ENCODE measurements at regions not wholly inside any gene's neighbourhood (a gene's known extent, or its start where the extent isn't known, plus 50 kb on each side); places are given as distances from the start of the nearest gene placed in this dataset.
"Not testable (repeated sequence)": the region's sequence is repeated elsewhere in the genome, so short reads cannot be mapped to it uniquely, and the experiment has no call there.

DNA sequence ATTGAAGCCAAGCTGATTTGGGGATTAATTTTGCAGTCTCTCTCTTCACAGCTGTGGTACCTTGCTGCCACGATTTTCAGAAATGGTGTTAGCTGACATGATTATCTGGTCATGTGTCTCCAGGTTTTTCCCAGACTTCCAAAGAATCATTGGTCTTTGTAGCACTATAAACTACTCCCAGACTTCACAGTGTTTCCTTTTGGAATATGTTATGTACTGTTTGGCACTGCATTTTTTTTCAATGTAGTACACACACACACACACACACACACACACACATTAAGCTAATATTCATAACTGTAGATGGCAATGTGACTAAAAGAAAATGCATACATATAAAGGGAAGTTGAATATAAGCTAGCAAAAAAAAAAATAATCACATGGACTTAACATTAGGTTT lies 856.6 kb upstream of the SPRY2 start:
- DNase-seq: no peak

- no peak for DNase-seq
Measured at GRCh38 chr13:81194362-81194761, 853.4 kb upstream of the SPRY2 start.

DNA sequence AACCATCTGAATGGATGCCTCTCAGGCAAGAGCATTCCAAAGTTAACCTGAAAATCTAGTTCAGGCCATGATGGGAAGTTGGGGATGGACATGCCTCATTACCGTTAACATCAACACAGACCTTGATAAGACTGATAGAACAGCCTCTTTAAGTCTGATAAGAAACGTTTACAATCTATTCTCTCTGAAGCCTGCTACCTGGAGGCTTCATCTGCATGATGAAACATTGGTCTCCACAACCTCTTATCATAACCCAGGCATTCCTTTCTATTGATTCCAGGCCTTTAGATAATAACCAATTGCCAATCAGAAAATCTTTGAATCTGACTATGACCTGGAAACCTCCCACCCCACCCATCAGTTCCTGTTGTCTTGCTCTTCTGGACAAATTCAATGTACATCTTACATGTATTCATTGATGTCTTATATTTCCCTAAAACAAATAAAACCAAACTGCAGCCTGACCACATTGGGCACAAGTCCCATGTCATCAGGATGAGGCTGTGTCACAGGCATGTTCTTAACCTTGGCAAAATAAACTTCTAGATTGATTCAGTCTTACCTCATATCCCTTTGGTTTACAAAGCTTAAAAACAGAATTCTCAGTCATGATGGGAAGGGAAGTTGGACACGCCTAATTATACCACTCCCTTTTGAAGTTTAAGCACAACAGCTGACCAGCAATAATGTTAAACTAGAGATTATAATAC lies 843.8 kb upstream of the SPRY2 start:
- DNase-seq: no peak

GRCh38 chr13:81172603-81173002 lies 831.7 kb upstream of the SPRY2 start:
- no peak for DNase-seq

DNA sequence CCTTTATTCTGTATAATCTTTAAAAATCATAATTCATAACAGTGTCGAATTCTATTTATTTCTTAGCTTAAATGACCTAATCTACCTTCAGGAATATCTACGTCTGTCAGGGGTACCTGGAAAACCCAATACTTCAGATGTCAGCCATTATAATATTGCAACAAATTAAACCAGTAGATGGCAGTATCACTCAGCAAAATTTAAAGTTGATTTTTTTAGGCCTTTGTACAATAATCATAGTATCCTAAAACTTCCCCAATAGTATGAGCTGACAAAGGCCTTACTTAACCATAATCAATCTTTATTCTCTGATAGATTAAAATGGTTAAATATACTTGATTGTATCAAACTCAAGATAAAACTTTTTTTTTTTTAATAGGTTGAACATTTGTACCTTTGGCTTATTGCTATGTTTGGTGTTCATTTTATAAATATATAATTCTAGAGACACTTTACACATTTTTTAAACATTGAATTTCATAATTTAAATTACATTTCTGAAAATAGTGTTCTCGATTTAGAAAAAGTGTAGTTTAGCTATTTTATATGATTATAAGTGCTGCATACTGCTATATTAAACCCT lies 830.2 kb upstream of the SPRY2 start:
- no peak for DNase-seq

- not testable (repeated sequence) for DNase-seq
Measured at GRCh38 chr13:81163823-81164222, 822.9 kb upstream of the SPRY2 start.

DNA sequence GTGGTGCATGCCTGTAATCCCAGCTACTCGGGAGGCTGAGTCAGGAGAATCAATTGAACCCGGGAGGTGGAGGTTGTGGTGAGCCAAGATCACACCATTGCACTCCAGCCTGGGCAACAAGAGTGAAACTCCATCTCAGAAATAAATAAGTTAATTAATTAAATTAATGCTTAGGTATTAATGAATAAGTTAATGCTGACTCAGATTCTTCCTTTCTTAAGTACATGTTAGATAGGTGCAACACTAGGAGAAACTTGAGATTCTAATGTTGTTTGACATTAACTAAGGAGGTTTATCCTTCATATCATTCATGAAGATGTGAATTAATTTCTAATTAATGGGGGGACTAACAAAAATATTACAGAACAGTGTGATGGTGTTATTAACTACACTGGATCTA lies 812.6 kb upstream of the SPRY2 start:
- no peak for DNase-seq

GRCh38 chr13:81148822-81149221 lies 807.9 kb upstream of the SPRY2 start:
- DNase-seq: no peak

- DNase-seq: not testable (repeated sequence)
Measured at GRCh38 chr13:81146576-81146975, 805.6 kb upstream of the SPRY2 start.

DNA sequence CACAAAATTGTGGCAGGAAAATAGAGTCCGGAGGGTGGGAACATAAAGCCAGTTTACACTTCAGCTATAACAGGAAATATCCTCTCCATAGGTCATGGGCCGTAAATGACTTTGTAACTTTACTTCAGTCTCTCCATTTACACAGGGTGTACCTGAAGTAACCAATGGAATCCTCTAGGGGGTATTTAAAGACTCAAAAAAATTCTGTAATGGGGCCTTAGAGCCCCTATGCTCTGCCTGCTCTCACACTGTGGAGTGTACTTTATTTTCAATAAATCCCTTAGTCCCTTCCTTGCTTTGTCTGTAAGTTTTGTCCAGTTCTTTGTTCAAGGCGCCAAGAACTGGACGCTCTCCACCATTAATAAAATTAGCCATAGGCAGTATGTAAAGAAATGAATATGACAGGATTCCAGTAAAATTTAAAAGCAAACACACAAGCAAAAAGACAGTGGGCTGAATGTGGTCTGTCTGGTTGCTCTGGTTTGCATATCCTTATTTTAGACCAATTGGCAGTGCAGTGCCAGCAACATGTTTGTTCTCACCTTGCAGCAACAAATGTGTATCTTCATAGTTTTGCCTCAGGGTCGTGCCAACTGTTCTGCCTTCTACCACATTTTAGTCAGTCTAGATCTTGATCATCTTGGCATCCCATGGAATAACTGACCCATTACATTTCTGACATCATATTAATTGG lies 801.5 kb upstream of the SPRY2 start:
- DNase-seq: no peak

DNA sequence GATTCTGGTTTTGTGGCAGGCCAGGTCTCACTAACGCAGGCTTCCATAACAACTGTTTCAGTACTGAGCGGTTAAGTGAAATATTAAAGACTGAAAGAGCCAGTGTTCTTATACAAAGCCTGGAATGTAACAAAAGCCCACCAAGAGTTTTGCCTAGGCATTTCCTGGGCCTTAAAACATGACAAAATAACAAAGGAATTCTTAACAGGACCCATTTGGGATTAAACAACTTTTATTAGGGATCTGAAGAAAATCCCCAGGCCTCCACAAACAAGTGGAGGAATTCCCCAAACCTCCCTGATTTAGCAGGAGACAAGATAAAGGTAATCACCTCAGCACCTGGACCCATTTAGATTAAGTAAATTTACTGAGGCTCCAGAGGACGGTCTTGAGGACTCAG lies 799.7 kb upstream of the SPRY2 start:
- no peak for DNase-seq

DNA sequence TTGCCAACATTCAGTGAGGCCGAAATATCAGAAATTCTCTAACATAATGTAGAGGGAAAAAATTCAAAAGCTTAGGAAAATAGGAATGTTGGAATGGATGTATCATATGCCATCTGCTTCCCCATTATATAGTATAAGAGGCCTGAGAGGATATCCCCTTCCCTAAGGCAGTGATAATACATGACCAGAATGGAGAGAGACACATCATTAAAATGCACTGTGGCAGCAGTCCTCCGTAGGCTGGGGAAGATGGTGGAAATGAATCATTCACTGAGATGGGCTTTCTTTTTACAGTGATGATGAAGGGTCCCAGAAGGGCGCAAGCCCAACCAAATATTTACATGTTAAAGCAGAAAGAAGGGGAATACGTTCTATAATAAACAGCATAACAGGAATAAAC lies 799.1 kb upstream of the SPRY2 start:
- no peak for DNase-seq

DNA sequence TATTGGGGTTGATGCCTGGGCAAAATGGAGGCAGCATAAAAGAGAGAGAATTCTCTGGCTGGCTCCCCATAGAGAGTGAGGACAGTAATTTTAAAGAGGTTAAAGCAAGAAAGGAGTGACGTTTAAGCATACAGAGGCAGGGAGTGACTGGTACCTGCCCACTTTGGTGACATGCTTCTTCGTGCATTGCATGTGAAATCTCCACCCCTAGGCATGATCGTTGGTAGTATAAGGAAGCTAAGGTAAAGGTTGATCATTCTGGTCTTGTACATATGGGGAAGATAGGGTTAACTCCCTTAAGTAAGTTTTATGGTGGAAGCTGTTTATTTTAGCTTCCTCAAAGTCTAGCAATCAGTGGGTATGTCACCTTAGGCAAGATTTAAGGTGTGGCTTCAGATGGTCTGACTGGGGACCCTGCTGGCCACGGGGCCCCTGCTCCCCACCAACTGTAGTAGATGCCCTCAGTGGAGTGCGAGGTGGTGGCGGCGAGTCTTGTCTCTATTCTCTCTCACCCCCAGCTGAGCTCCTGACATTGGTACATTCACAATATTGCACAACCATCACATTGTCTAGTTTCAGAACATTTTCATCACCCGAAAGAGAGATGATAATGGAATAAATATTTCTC lies 797.5 kb upstream of the SPRY2 start:
- DNase-seq: no peak

DNA sequence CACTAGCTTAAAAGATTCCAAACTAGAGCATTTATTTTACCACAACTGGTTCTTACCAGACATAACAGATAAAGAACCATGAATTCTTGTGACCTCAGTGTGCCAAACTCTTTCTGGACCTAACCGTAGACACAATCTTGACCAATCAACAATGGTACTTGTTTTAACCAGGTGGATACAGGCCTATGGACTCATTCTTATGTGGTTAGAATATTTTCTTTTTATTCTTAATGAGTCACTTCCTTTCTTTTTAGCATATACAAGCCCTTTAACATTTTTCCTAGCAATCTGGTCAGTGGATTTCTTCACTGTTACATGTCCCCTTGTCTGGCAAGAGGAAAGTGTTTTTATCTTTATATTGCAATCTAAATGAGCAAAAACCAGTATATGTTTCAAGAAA lies 792.1 kb upstream of the SPRY2 start:
- DNase-seq: no peak

DNA sequence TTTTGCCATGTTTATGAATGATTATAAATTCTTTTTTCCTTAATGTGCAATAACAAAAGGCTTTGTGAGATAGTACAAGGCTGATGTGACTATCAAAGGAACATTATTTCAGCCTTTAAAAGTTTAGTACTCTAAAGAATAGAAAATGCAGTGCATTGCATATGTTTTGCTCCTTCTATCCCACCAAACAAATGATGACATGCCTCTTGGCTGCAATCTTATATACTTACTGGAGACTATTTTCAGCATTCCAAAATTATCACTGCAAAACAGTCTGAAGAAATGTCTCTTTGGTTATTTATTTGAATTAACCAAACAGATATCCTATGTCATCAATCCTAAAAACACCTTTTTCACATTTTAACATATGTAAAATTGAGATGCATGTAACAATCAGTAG lies 776.5 kb upstream of the SPRY2 start:
- DNase-seq: no peak

DNA sequence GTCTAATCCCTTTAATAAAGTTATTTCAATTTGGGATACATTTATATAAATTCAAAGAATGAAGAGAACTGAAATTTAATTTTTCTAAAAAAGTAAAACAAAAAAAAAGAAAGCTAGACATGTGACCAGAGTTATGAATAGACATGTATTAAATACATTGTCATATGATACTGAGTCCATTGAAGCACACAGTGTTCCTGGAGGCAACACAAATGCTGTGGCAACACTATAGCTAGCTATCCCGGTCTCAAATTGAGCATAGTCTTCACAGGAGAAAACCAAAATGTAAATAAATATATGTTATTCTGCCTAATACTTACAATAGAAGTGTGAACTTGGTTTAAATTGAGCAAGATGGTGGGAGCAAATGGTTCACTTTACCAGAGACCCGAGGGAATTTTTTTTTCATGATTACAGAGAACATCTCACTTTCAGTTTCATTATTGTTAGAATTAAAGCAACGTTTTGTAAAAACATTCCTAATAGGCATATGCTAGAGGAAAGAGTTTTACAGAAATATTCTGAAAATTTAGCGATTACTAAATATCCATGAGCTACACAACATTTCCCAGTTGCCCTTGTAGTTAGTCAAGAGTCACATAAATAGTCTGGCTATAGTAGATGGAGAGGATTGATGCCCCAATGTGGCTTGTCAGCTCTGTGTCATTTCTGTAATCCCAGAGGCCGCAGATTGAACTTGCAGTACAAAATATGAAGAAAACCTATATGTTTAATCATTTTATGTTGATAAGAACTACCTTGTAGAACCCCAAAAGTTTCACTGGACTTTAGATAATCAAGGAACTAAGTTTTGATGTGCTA lies 775.7 kb upstream of the SPRY2 start:
- DNase-seq: no peak

DNA sequence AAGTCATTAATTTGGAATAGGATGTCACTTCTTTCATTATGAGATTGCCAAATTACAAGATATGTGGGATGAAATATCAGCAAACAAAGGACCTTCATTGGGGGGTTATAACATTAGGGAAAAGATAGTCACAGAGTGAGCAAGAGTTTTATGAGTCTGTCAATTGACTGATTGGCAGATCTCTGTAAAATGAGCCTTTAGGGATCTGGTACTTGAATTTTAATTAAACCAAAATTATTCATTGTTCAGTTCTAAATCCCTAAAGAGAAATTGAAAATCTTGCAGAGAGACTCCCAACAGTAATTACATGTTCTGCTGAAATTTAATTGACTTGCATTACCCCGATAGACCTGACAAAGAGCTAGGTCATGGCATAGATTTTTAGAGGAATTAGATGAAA lies 768.1 kb upstream of the SPRY2 start:
- DNase-seq: no peak

- DNase-seq: no peak
Measured at GRCh38 chr13:81106348-81106747, 765.4 kb upstream of the SPRY2 start.

DNA sequence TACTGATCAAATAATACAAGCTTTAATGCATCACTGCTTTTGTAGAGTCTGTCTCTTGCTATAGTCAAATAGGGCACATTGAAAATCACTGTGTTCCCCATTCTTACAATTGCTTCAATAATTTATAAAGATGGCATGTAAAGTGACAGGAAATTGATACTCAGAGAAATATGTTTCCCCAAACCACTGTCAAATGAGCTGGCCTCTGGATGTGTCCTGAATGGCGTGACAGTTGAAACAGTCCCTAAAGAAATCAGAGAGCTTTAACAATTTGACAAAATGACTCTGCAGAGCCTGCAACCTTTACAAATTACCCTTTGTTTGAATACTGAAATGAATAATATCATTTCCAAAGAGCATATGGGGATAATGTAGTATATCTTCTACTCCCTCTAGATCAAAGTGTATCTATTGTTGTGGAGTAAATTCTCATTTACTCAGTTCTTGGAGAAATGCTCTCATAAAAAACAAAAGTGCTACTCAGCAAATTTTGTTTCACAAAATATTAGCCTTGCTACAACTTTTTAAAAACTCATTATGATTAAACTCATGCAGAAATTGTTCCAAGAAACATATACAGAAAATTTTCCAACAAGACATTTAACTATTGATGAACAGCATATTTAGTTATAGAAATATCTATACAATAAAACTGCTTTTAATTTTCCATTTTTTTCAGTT lies 763.2 kb upstream of the SPRY2 start:
- DNase-seq: no peak

DNA sequence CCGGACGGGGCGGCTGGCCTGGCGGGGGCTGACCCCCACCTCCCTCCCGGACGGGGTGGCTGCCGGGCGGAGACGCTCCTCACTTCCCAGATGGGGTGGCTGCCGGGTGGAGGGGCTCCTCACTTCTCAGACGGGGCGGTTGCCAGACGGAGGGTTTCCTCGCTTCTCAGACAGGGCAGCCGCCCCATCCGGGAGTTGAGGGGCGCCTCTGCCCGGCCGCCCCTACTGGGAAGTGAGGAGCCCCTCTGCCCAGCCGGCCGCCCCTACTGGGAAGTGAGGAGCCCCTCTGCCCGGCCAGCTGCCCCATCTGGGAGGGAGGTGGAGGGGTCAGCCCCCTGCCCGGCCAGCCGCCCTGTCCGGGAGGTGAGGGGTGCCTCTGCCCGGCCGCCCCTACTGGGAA lies 761.1 kb upstream of the SPRY2 start:
- not testable (repeated sequence) for DNase-seq

DNA sequence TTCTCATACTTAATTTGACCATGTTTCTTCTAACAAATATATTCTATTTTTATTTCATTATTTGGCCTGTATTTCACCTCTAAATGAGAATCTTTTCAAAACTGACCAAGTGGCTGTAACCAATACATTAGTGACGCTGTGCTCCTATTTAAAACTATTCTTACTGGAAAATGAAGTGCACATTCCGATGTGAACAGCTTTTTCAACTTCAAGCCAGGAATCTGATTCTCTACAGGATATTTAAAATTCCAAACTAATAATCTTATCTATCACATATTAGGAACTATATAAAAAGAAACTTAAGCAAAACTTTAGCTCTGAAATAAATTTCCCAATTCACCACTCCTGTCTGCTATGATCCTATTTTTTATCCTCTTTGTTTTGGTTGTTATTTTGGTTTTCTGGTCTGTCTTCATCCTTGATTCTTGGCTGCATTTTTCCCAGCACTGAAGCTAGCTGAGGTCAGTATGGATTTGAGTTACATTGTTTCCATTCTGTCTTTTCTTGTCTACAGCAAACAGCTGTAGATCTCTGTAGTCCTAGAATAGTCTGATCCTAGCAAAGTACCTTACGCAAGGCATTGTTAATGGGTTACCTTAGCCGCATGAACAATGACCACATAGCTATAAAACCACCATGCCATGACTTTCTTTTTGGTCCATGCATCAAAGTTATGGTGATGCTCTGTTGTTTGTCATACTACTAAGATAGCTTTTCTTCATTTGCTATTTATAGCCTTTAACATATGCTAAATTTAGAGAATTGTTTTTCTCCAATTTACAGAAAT lies 748.6 kb upstream of the SPRY2 start:
- DNase-seq: no peak

Data from T-helper 1 cell (primary cell).